Body of pancreas (tissue), 4 donors: ENCODE measurements at regions not wholly inside any gene's neighbourhood (a gene's known extent, or its start where the extent isn't known, plus 50 kb on each side); places are given as distances from the start of the nearest gene placed in this dataset.

Experiments used
- POLR2A ChIP-seq, 3 donors: fragments of 450-650 bp; IDR thresholded peaks; one replicate each; pipeline ENCODE4 v1.6.1; 2016; ENCODE audit warnings: antibody characterized with exemption in 3 of 3, mild to moderate bottlenecking in 2 of 3
- TF ChIP-seq, protein P1 (sequence below), 7 experiments: fragments of 450-650 bp in 4 of 7; fragments of 200-600 bp in 3 of 7; sonication (generic) in 3 of 7; IDR thresholded peaks; one replicate each; pipeline ENCODE4 v1.5.1; 2016 to 2019; ENCODE audit warnings: antibody characterized with exemption in 7 of 7

DNA sequence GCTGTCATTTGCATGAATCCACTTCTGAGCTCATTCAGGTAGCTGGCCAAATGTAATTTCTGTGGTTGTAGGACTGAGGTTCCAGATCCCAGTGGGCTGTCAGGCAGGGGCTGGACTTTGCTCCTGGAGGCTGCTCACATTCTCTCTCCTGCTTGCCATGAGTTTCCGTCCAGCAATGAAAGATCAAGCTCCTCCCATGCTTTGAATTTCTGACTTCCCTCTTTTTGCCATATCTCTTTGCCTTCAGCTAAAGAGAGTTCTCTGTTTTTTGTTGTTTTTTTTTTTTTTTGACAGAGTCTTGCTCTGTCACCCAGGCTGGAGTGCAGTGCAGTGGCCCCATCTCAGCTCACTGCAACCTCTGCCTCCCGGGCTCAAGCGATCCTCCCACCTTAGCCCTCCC is 76.9 kb downstream of the ING1 start:
- TF ChIP-seq POLR2A (IDR thresholded peaks at IDR 0.05), result no peak
- TF ChIP-seq, protein P1, sequence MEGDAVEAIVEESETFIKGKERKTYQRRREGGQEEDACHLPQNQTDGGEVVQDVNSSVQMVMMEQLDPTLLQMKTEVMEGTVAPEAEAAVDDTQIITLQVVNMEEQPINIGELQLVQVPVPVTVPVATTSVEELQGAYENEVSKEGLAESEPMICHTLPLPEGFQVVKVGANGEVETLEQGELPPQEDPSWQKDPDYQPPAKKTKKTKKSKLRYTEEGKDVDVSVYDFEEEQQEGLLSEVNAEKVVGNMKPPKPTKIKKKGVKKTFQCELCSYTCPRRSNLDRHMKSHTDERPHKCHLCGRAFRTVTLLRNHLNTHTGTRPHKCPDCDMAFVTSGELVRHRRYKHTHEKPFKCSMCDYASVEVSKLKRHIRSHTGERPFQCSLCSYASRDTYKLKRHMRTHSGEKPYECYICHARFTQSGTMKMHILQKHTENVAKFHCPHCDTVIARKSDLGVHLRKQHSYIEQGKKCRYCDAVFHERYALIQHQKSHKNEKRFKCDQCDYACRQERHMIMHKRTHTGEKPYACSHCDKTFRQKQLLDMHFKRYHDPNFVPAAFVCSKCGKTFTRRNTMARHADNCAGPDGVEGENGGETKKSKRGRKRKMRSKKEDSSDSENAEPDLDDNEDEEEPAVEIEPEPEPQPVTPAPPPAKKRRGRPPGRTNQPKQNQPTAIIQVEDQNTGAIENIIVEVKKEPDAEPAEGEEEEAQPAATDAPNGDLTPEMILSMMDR (IDR thresholded peaks at IDR 0.05), result no peak
